ENCODE measurements at regions not wholly inside any gene's neighbourhood (a gene's known extent, or its start where the extent isn't known, plus 50 kb on each side); places are given as distances from the start of the nearest gene placed in this dataset.

GRCh38 chr7:131066635-131067034 lies 261.0 kb upstream of the MKLN1 start:
- Histone ChIP-seq H3K36me3 (ENCODE audit: control insufficient read depth, insufficient read depth, low read length) (no peaks in the 10 kb centered on the region), H3K4me3 (ENCODE audit: low read depth, low read length) (no peak overlapping the region), H3K27me3 (ENCODE audit: control insufficient read depth, insufficient read depth, low read length) (no peaks in the 10 kb centered on the region)
- DNase-seq (ENCODE audit: low read depth) (peak; percentile 14), FAIRE-seq (no peak)
- TF ChIP-seq, protein P1, sequence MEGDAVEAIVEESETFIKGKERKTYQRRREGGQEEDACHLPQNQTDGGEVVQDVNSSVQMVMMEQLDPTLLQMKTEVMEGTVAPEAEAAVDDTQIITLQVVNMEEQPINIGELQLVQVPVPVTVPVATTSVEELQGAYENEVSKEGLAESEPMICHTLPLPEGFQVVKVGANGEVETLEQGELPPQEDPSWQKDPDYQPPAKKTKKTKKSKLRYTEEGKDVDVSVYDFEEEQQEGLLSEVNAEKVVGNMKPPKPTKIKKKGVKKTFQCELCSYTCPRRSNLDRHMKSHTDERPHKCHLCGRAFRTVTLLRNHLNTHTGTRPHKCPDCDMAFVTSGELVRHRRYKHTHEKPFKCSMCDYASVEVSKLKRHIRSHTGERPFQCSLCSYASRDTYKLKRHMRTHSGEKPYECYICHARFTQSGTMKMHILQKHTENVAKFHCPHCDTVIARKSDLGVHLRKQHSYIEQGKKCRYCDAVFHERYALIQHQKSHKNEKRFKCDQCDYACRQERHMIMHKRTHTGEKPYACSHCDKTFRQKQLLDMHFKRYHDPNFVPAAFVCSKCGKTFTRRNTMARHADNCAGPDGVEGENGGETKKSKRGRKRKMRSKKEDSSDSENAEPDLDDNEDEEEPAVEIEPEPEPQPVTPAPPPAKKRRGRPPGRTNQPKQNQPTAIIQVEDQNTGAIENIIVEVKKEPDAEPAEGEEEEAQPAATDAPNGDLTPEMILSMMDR (IDR thresholded peaks at IDR 0.05; ENCODE audit: insufficient read depth, low read length, severe bottlenecking): no peak

GRCh38 chr7:131067220-131067619 lies 260.5 kb upstream of the MKLN1 start:
- DNase-seq (ENCODE audit: low read depth) (no peak), FAIRE-seq (no peak)
- H3K27me3 ChIP-seq (ENCODE audit: control insufficient read depth, insufficient read depth, low read length): no peaks in the 10 kb centered on the region
- TF ChIP-seq, protein P1 (IDR thresholded peaks at IDR 0.05; ENCODE audit: insufficient read depth, low read length, severe bottlenecking): no peak
- no peak overlapping the region for H3K4me3 ChIP-seq (ENCODE audit: low read depth, low read length)
- H3K36me3 ChIP-seq (ENCODE audit: control insufficient read depth, insufficient read depth, low read length): no peaks in the 10 kb centered on the region

- DNase-seq (ENCODE audit: low read depth): peak; percentile 8
- TF ChIP-seq, protein P1 (IDR thresholded peaks at IDR 0.05; ENCODE audit: insufficient read depth, low read length, severe bottlenecking): peak; percentile 5
- Histone ChIP-seq H3K36me3 (ENCODE audit: control insufficient read depth, insufficient read depth, low read length) (no peaks in the 10 kb centered on the region), H3K4me3 (ENCODE audit: low read depth, low read length) (no peak overlapping the region), H3K27me3 (ENCODE audit: control insufficient read depth, insufficient read depth, low read length) (no peaks in the 10 kb centered on the region)
- no peak for FAIRE-seq
These were observed 259.1 kb upstream of the MKLN1 start for GRCh38 chr7:131068604-131069021.

GRCh38 chr7:131071786-131072504 lies 255.7 kb upstream of the MKLN1 start:
- DNase-seq (ENCODE audit: low read depth) (peak; percentile 38), FAIRE-seq (no peak)
- H3K27me3 ChIP-seq (ENCODE audit: control insufficient read depth, insufficient read depth, low read length): no peaks in the 10 kb centered on the region
- H3K36me3 ChIP-seq (ENCODE audit: control insufficient read depth, insufficient read depth, low read length): no peaks in the 10 kb centered on the region
- no peak overlapping the region for H3K4me3 ChIP-seq (ENCODE audit: low read depth, low read length)
- TF ChIP-seq, protein P1 (IDR thresholded peaks at IDR 0.05; ENCODE audit: insufficient read depth, low read length, severe bottlenecking): peak; percentile 3

DNA sequence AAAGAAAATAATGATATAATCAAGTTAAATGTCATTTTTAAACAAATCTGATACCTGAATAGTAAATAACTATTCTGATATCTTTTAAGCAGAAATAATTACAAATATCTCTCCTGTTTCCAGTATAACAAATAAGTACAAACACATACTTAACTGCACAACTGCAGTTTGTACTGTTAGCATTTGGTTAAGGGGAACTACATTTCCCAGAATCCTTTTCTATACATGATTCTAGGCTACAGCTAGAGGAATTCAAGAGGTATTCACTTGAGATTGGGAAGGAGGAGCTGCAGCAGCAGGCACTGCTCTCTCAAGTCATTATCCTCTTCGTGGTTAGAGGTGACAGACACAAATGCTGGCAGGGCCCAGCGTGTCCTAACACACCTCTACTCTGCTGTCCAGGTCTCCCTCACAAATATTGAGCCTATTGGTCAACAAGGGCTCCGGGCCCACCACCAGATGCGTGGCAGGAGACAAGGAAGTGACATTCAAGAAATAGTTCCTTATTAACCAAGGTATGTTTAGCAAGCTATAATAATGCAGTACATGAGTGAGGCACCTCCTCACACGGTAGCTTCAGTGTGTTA lies 255.1 kb upstream of the MKLN1 start:
- Histone ChIP-seq H3K4me3 (ENCODE audit: low read depth, low read length) (no peak overlapping the region), H3K27me3 (ENCODE audit: control insufficient read depth, insufficient read depth, low read length) (no peaks in the 10 kb centered on the region), H3K36me3 (ENCODE audit: control insufficient read depth, insufficient read depth, low read length) (no peaks in the 10 kb centered on the region)
- TF ChIP-seq, protein P1 (IDR thresholded peaks at IDR 0.05; ENCODE audit: insufficient read depth, low read length, severe bottlenecking): no peak
- DNase-seq (ENCODE audit: low read depth): peak; percentile 35
- no peak for FAIRE-seq

Measured in bronchial epithelial cell (primary cell).